H1 (cell line): ENCODE measurements at regions not wholly inside any gene's neighbourhood (a gene's known extent, or its start where the extent isn't known, plus 50 kb on each side); places are given as distances from the start of the nearest gene placed in this dataset.

Source experiments
- CBX8 ChIP-seq: fragments of 300-800, 300-1000 bp; sonication (generic); IDR thresholded peaks from 2 replicates; pipeline ENCODE4 v1.7.1; 2016; ENCODE audit warnings: low read depth, low read length, borderline replicate concordance
- EGR1 ChIP-seq: IDR thresholded peaks from 2 replicates; pipeline ENCODE4 v1.6.1; 2011; ENCODE audit warnings: low read depth, low read length, borderline replicate concordance
- EZH2 ChIP-seq: fragments of 200-600 bp; sonication (generic); IDR thresholded peaks from 2 replicates; pipeline ENCODE4 v1.7.1; 2012; ENCODE audit warnings: low read depth, mild to moderate bottlenecking, moderate library complexity, low read length, inconsistent platforms; ENCODE audit not compliant: severe bottlenecking
- GABPA ChIP-seq: IDR thresholded peaks from 2 replicates; pipeline ENCODE4 v1.6.1; 2011; ENCODE audit warnings: mild to moderate bottlenecking, low read length, moderate library complexity, borderline replicate concordance; ENCODE audit not compliant: insufficient read depth
- GTF2F1 ChIP-seq: IDR thresholded peaks from 2 replicates; pipeline ENCODE4 v1.6.1; 2012; ENCODE audit warnings: low read depth, low read length, improper control_type of control experiment, borderline replicate concordance
- KDM5A ChIP-seq: fragments of 200-600 bp; IDR thresholded peaks from 2 replicates; pipeline ENCODE4 v1.7.1; 2012; ENCODE audit warnings: mild to moderate bottlenecking, low read length, inconsistent platforms, mixed read lengths
- NRF1 ChIP-seq: IDR thresholded peaks from 2 replicates; pipeline ENCODE4 v1.6.1; 2011; ENCODE audit warnings: mild to moderate bottlenecking, low read depth, low read length, improper control_type of control experiment
- POLR2A ChIP-seq, 2 experiments: IDR thresholded peaks; 1 replicate in 1 of 2; 2 replicates in 1 of 2; pipeline ENCODE4 v1.6.1; 2011; ENCODE audit warnings: low read depth in 2 of 2, low read length in 2 of 2, mild to moderate bottlenecking in 2 of 2; ENCODE audit errors: control extremely low read depth in 1 of 2
- SIN3A ChIP-seq, 2 experiments: IDR thresholded peaks in 1 of 2; conservative IDR thresholded peaks in 1 of 2; 2 replicates each; pipeline ENCODE4 v1.6.1; 2011 to 2012; ENCODE audit warnings: low read length in 2 of 2, improper control_type of control experiment in 1 of 2, low read depth in 1 of 2, mild to moderate bottlenecking in 1 of 2
- TAF1 ChIP-seq: IDR thresholded peaks from 2 replicates; pipeline ENCODE4 v1.6.1; 2011; ENCODE audit warnings: mild to moderate bottlenecking, low read depth, low read length
- YY1 ChIP-seq: IDR thresholded peaks from 2 replicates; pipeline ENCODE4 v1.6.1; 2011; ENCODE audit warnings: low read depth, mild to moderate bottlenecking, low read length
- TF ChIP-seq, protein P1 (sequence below): IDR thresholded peaks from 2 replicates; pipeline ENCODE4 v1.6.1; 2012; ENCODE audit warnings: inconsistent platforms
- TF ChIP-seq, protein P2 (sequence below), 3 experiments: IDR thresholded peaks; 1 replicate in 2 of 3; 2 replicates in 1 of 3; pipeline versions ENCODE4 v1.5.1 to v1.6.1; 2011; ENCODE audit warnings: low read length in 3 of 3, mild to moderate bottlenecking in 3 of 3, inconsistent platforms in 2 of 3, low read depth in 1 of 3, moderate library complexity in 1 of 3; ENCODE audit not compliant: insufficient read depth in 1 of 3; ENCODE audit errors: control extremely low read depth in 1 of 3
- TF ChIP-seq, protein P3 (sequence below): IDR thresholded peaks from 2 replicates; pipeline ENCODE4 v1.6.1; 2011; ENCODE audit warnings: low read length, improper control_type of control experiment

- TF ChIP-seq YY1, result no peak
- TF ChIP-seq TAF1, result no peak
- TF ChIP-seq, protein P1, sequence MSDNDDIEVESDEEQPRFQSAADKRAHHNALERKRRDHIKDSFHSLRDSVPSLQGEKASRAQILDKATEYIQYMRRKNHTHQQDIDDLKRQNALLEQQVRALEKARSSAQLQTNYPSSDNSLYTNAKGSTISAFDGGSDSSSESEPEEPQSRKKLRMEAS, result no peak
- TF ChIP-seq EZH2, result no peak
- no peak for TF ChIP-seq SIN3A (conservative IDR thresholded peaks at IDR 0.05 in 1 of 2, IDR thresholded peaks at IDR 0.05 in 1 of 2; ENCODE audit: low read depth in 1 of 2, low read length in 2 of 2)
- TF ChIP-seq, protein P2, sequence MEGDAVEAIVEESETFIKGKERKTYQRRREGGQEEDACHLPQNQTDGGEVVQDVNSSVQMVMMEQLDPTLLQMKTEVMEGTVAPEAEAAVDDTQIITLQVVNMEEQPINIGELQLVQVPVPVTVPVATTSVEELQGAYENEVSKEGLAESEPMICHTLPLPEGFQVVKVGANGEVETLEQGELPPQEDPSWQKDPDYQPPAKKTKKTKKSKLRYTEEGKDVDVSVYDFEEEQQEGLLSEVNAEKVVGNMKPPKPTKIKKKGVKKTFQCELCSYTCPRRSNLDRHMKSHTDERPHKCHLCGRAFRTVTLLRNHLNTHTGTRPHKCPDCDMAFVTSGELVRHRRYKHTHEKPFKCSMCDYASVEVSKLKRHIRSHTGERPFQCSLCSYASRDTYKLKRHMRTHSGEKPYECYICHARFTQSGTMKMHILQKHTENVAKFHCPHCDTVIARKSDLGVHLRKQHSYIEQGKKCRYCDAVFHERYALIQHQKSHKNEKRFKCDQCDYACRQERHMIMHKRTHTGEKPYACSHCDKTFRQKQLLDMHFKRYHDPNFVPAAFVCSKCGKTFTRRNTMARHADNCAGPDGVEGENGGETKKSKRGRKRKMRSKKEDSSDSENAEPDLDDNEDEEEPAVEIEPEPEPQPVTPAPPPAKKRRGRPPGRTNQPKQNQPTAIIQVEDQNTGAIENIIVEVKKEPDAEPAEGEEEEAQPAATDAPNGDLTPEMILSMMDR (IDR thresholded peaks at IDR 0.05; ENCODE audit: control extremely low read depth in 1 of 3, insufficient read depth in 1 of 3, low read depth in 1 of 3, low read length in 3 of 3), result no peak
- TF ChIP-seq, protein P3, sequence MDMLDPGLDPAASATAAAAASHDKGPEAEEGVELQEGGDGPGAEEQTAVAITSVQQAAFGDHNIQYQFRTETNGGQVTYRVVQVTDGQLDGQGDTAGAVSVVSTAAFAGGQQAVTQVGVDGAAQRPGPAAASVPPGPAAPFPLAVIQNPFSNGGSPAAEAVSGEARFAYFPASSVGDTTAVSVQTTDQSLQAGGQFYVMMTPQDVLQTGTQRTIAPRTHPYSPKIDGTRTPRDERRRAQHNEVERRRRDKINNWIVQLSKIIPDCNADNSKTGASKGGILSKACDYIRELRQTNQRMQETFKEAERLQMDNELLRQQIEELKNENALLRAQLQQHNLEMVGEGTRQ, result no peak
- no peak for TF ChIP-seq EGR1
- no peak for TF ChIP-seq KDM5A
- TF ChIP-seq CBX8, result no peak
- no peak for TF ChIP-seq GTF2F1
- TF ChIP-seq NRF1, result no peak
- TF ChIP-seq POLR2A (IDR thresholded peaks at IDR 0.05; ENCODE audit: control extremely low read depth in 1 of 2, low read depth in 2 of 2, low read length in 2 of 2), result no peak
- TF ChIP-seq GABPA, result no peak
These were observed 354.0 kb downstream of the ALG10 start for GRCh38 chr12:34376133-34376799.
